H9 (cell line): ENCODE measurements at regions not wholly inside any gene's neighbourhood (a gene's known extent, or its start where the extent isn't known, plus 50 kb on each side); places are given as distances from the start of the nearest gene placed in this dataset.
A peak's percentile ranks its signal among the peaks of the same experiment; 100 is the strongest.

Experiments used
- DNase-seq: peaks from one replicate; pipeline ENCODE4 v3.0.0-alpha.2; 2017
- H2AFZ ChIP-seq: one replicate; pipeline ENCODE4 v1.6.1; 2013; ENCODE audit warnings: mild to moderate bottlenecking, low read length, control low read depth, moderate library complexity
- H2AK5ac ChIP-seq: 2 replicates; pipeline ENCODE4 v1.6.1; 2013; ENCODE audit warnings: low read length, control low read depth, mixed read lengths; ENCODE audit not compliant: insufficient read length
- H2BK120ac ChIP-seq: one replicate; pipeline ENCODE4 v1.6.1; 2013; ENCODE audit warnings: low read depth, mild to moderate bottlenecking, low read length, control low read depth, inconsistent platforms; ENCODE audit not compliant: poor library complexity, severe bottlenecking
- H2BK12ac ChIP-seq: 2 replicates; pipeline ENCODE4 v1.6.1; 2013; ENCODE audit warnings: low read length, control low read depth, mixed read lengths, low read depth; ENCODE audit not compliant: insufficient read length
- H2BK15ac ChIP-seq: 2 replicates; pipeline ENCODE4 v1.6.1; 2013; ENCODE audit warnings: low read depth, low read length, control low read depth
- H2BK20ac ChIP-seq: one replicate; pipeline ENCODE4 v1.6.1; 2013; ENCODE audit warnings: low read depth, mild to moderate bottlenecking, low read length, control low read depth, inconsistent platforms; ENCODE audit not compliant: poor library complexity, severe bottlenecking
- H2BK5ac ChIP-seq: 2 replicates; pipeline ENCODE4 v1.6.1; 2013; ENCODE audit warnings: low read length, control low read depth, mixed read lengths; ENCODE audit not compliant: insufficient read length
- H3K14ac ChIP-seq: 2 replicates; pipeline ENCODE4 v1.6.1; 2013; ENCODE audit warnings: low read length, control low read depth; ENCODE audit not compliant: insufficient read depth
- H3K18ac ChIP-seq: 2 replicates; pipeline ENCODE4 v1.6.1; 2013; ENCODE audit warnings: low read depth, mild to moderate bottlenecking, mixed read lengths, low read length, control low read depth; ENCODE audit not compliant: insufficient read length
- H3K23ac ChIP-seq: 2 replicates; pipeline ENCODE4 v1.6.1; 2013; ENCODE audit warnings: low read length, control low read depth, mixed read lengths, low read depth; ENCODE audit not compliant: insufficient read length
- H3K23me2 ChIP-seq: 2 replicates; pipeline ENCODE4 v1.6.1; 2013; ENCODE audit warnings: low read depth, mild to moderate bottlenecking, mixed read lengths, low read length, control low read depth; ENCODE audit not compliant: insufficient read length, poor library complexity, severe bottlenecking
- H3K27ac ChIP-seq: 2 replicates; pipeline ENCODE4 v1.5.1; 2013; ENCODE audit warnings: low read length, control low read depth, mixed read lengths, low read depth; ENCODE audit not compliant: insufficient read length
- H3K27me3 ChIP-seq: 2 replicates; pipeline ENCODE4 v1.6.1; 2013; ENCODE audit warnings: low read length, control low read depth, inconsistent platforms; ENCODE audit not compliant: insufficient read depth
- H3K4ac ChIP-seq: 2 replicates; pipeline ENCODE4 v1.6.1; 2013; ENCODE audit warnings: low read depth, mild to moderate bottlenecking, control low read depth, inconsistent platforms, low read length, moderate library complexity
- H3K4me1 ChIP-seq: 2 replicates; pipeline ENCODE4 v1.6.1; 2013; ENCODE audit warnings: low read length, control low read depth, inconsistent platforms; ENCODE audit not compliant: insufficient read depth
- H3K4me2 ChIP-seq: 2 replicates; pipeline ENCODE4 v1.6.1; 2013; ENCODE audit warnings: low read length, control low read depth, mixed read lengths; ENCODE audit not compliant: insufficient read length, insufficient read depth
- H3K56ac ChIP-seq: 2 replicates; pipeline ENCODE4 v1.6.1; 2013; ENCODE audit warnings: low read depth, mild to moderate bottlenecking, mixed read lengths, low read length, control low read depth; ENCODE audit not compliant: insufficient read length
- H3K79me1 ChIP-seq: 2 replicates; pipeline ENCODE4 v1.6.1; 2013; ENCODE audit warnings: low read depth, mild to moderate bottlenecking, moderate library complexity, low read length, control low read depth, inconsistent platforms; ENCODE audit not compliant: insufficient read depth, poor library complexity, severe bottlenecking
- H3K79me2 ChIP-seq: 2 replicates; pipeline ENCODE4 v1.6.1; 2013; ENCODE audit warnings: low read length, control low read depth, inconsistent platforms; ENCODE audit not compliant: insufficient read depth
- H3K9ac ChIP-seq: 2 replicates; pipeline ENCODE4 v1.6.1; 2013; ENCODE audit warnings: low read length, control low read depth, mixed read lengths; ENCODE audit not compliant: insufficient read length; ENCODE audit errors: extremely low read depth
- H3K9me3 ChIP-seq: one replicate; pipeline ENCODE4 v1.6.1; 2013; ENCODE audit warnings: low read depth, low read length, inconsistent platforms; ENCODE audit not compliant: control insufficient read depth
- H3T11ph ChIP-seq: one replicate; pipeline ENCODE4 v1.6.1; 2013; ENCODE audit warnings: mild to moderate bottlenecking, low read length, control low read depth, inconsistent platforms
- H4K20me1 ChIP-seq: one replicate; pipeline ENCODE4 v1.6.1; 2013; ENCODE audit not compliant: control insufficient read depth, insufficient read length, insufficient read depth
- H4K5ac ChIP-seq: 2 replicates; pipeline ENCODE4 v1.6.1; 2013; ENCODE audit warnings: low read depth, mild to moderate bottlenecking, mixed read lengths, low read length, control low read depth; ENCODE audit not compliant: insufficient read length
- H4K8ac ChIP-seq: replicated peaks from 2 replicates; pipeline ENCODE4 v1.6.1; 2013; ENCODE audit warnings: low read length, control low read depth, mixed read lengths, low read depth; ENCODE audit not compliant: insufficient read length
- H4K91ac ChIP-seq: 2 replicates; pipeline ENCODE4 v1.6.1; 2013; ENCODE audit warnings: low read depth, mild to moderate bottlenecking, moderate library complexity, mixed read lengths, low read length, control low read depth; ENCODE audit not compliant: insufficient read length
- H3K27ac Mint-ChIP-seq, 3 experiments: 2 replicates in 2 of 3; 3 replicates in 1 of 3; pipeline ENCODE4 v1.8.0; 2020 to 2021; ENCODE audit warnings: mixed read lengths in 3 of 3, mild to moderate bottlenecking in 1 of 3, moderate library complexity in 1 of 3
- H3K27me3 Mint-ChIP-seq: 2 replicates; pipeline ENCODE4 v1.8.0; 2021; ENCODE audit warnings: low read depth, mild to moderate bottlenecking, moderate library complexity, mixed read lengths
- H3K36me3 Mint-ChIP-seq, 3 experiments: 2 replicates in 2 of 3; 3 replicates in 1 of 3; pipeline ENCODE4 v1.8.0; 2020 to 2021; ENCODE audit warnings: low read depth in 3 of 3, mixed read lengths in 3 of 3; ENCODE audit not compliant: insufficient read depth in 1 of 3
- H3K4me1 Mint-ChIP-seq, 2 experiments: 2 replicates each; pipeline ENCODE4 v1.8.0; 2020; ENCODE audit warnings: mixed read lengths in 2 of 2
- H3K4me3 Mint-ChIP-seq, 2 experiments: 2 replicates in 1 of 2; 3 replicates in 1 of 2; pipeline ENCODE4 v1.8.0; 2020 to 2021; ENCODE audit warnings: mild to moderate bottlenecking in 2 of 2, mixed read lengths in 2 of 2, moderate library complexity in 1 of 2
- H3K9me3 Mint-ChIP-seq, 2 experiments: 2 replicates in 1 of 2; 3 replicates in 1 of 2; pipeline ENCODE4 v1.8.0; 2020; ENCODE audit warnings: mild to moderate bottlenecking in 2 of 2, mixed read lengths in 2 of 2, moderate library complexity in 1 of 2
- WGBS: extraction: QIAGEN DNeasy Blood & Tissue Kit; methylation state at CpG from one replicate; pipeline ENCODE4 v1.1.7; 2013; ENCODE audit warnings: missing lambda C conversion rate, low lambda C conversion rate, mixed read lengths; ENCODE audit not compliant: insufficient read length; ENCODE audit errors: extremely low coverage; 5-methylcytosine and 5-hydroxymethylcytosine counted together
- TF ChIP-seq, protein P1 (sequence below): fragments of 200-600 bp; sonication (generic); conservative IDR thresholded peaks from 3 replicates; pipeline ENCODE4 v1.8.0; 2021; ENCODE audit warnings: antibody characterized with exemption, mild to moderate bottlenecking

DNA sequence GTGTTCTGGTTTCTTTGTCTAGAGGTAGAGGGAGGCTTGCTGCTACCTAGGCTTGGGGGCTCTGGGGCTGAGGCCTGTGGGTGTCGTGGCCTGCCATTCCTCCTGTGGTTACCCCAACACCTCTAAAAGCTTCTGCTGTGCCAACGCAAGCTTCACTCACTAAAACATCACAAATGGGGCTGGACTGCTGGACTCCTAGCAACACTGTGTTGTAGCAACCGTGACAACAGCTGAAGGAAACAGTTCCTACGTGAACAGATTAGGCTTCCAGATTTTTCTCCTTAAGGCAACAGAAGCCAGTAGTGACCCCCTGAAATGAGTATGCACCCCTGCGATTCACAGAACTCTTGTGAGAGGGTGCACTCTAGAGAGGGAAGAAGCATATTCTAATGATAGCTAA, 138.3 kb upstream of the TEX13D start:
- Histone ChIP-seq H3K4me1 (no peaks in the 10 kb centered on the region), H3K9ac (no peak overlapping the region), H3K79me1 (no peaks in the 10 kb centered on the region), H2BK15ac (no peak overlapping the region), H3K4me2 (no peak overlapping the region), H4K8ac (no peak overlapping the region), H2AFZ (no peak overlapping the region), H3K56ac (no peak overlapping the region), H3K27me3 (no peaks in the 10 kb centered on the region), H2BK5ac (no peak overlapping the region), H3K27ac (no peak overlapping the region), H3K18ac (no peak overlapping the region), H3T11ph (no peak overlapping the region), H3K23ac (no peak overlapping the region), H3K14ac (no peak overlapping the region), H4K20me1 (no peaks in the 10 kb centered on the region), H2BK20ac (no peak overlapping the region), H3K4ac (no peak overlapping the region), H3K79me2 (no peaks in the 10 kb centered on the region), H3K23me2 (no peaks in the 10 kb centered on the region), H2AK5ac (no peak overlapping the region), H2BK12ac (no peak overlapping the region), H4K5ac (no peak overlapping the region), H4K91ac (no peak overlapping the region), H2BK120ac (no peak overlapping the region), H3K9me3 (peaks cover 13% of the 10 kb centered on the region)
- Mint-ChIP-seq H3K27ac (0 out of 7 replicates have a peak overlapping the region, but pooled peaks of 1 of the 3 experiments have one; percentile 50), H3K36me3 (no peaks in the 10 kb centered on the region; a peak in 2 of 7 replicates), H3K4me1 (no peaks in the 10 kb centered on the region), H3K27me3 (no peaks in the 10 kb centered on the region; the same call in 1 of the 2 replicates), H3K4me3 (no peak overlapping the region), H3K9me3 (peaks cover 14 to 54% of the 10 kb centered on the region in 2 experiments)
- no CpG with 5 or more reads among the region's 5 CpGs for WGBS
- no peak for DNase-seq
- TF ChIP-seq, protein P1, sequence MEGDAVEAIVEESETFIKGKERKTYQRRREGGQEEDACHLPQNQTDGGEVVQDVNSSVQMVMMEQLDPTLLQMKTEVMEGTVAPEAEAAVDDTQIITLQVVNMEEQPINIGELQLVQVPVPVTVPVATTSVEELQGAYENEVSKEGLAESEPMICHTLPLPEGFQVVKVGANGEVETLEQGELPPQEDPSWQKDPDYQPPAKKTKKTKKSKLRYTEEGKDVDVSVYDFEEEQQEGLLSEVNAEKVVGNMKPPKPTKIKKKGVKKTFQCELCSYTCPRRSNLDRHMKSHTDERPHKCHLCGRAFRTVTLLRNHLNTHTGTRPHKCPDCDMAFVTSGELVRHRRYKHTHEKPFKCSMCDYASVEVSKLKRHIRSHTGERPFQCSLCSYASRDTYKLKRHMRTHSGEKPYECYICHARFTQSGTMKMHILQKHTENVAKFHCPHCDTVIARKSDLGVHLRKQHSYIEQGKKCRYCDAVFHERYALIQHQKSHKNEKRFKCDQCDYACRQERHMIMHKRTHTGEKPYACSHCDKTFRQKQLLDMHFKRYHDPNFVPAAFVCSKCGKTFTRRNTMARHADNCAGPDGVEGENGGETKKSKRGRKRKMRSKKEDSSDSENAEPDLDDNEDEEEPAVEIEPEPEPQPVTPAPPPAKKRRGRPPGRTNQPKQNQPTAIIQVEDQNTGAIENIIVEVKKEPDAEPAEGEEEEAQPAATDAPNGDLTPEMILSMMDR, result no peak
